Stimulated activated naive CD8-positive, alpha-beta T cell treated with anti-CD3 and anti-CD28 coated beads, Interleukin-15, amount 100 ng/mL, for 72 hours (primary cell): ENCODE measurements at regions not wholly inside any gene's neighbourhood (a gene's known extent, or its start where the extent isn't known, plus 50 kb on each side); places are given as distances from the start of the nearest gene placed in this dataset.

Source experiments
- ATAC-seq: fragments of 150-1000 bp; cut with Tn5 transposase; 2 replicates; pipeline ENCODE4 v1.10.0; 2021; ENCODE audit warnings: mild to moderate bottlenecking, moderate library complexity
- DNase-seq, 2 donors: peaks; one replicate each; pipeline ENCODE4 v3.0.0; 2021 to 2022
- H3K27ac Mint-ChIP-seq, 2 donors: one replicate each; pipeline ENCODE4 v1.8.0; 2022; ENCODE audit warnings: mild to moderate bottlenecking in 2 of 2, mixed read lengths in 2 of 2, moderate library complexity in 2 of 2
- H3K27me3 Mint-ChIP-seq: one replicate; pipeline ENCODE4 v1.8.0; 2022; ENCODE audit warnings: mixed read lengths
- H3K4me1 Mint-ChIP-seq: one replicate; pipeline ENCODE4 v1.8.0; 2022; ENCODE audit warnings: mild to moderate bottlenecking, mixed read lengths
- H3K4me3 Mint-ChIP-seq, 2 donors: one replicate each; pipeline ENCODE4 v1.8.0; 2022; ENCODE audit warnings: mild to moderate bottlenecking in 2 of 2, mixed read lengths in 2 of 2, moderate library complexity in 1 of 2
- H3K9me3 Mint-ChIP-seq, 2 donors: one replicate each; pipeline ENCODE4 v1.8.0; 2022; ENCODE audit warnings: mixed read lengths in 2 of 2

DNA sequence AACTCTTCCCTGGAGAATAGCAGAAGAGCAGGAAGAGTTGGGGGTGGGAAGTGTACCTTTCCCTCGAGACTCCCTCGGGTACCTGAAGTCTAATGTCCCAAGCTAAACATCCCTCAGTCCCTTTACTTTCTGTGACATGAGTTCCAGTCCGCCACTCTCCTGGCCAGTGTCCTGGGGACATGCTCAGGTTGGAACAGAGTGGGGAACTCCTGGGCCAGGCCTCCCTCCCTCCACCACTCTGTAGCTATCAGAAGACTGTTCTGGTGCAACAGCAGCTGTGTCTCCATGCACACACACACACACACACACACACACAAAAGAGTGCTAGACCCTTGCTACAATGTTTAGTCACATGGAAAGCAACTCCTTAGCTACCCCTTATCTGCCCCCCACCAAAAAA, 155.0 kb upstream of the HES1 start:
- Mint-ChIP-seq H3K4me1 (no peaks in the 10 kb centered on the region), H3K27me3 (peaks cover 33% of the 10 kb centered on the region), H3K9me3 (no peaks in the 10 kb centered on the region), H3K4me3 (no peak overlapping the region), H3K27ac (no peak overlapping the region)
- no peak for ATAC-seq
- no peak for DNase-seq

DNA sequence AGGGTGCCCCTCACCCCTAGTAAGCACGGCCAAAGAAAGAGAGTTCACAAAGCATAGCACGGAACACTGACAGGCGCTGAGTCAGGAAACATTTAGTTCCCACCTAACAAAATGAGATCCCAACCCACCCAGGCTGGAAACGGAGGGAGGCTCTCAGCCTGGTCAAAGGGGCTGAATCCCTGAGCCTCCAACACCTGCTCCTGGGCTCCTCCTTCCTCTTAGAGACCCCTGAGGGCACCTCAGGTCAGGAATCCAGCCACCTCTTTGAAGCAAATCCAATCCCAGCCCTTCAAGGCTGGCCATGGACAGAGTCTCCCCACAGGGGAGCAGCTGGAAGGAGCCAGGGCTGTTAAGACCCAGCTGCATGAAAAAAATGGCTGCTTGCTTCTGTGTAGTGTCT, 154.4 kb upstream of the HES1 start:
- Mint-ChIP-seq H3K4me1 (no peaks in the 10 kb centered on the region), H3K27me3 (peaks cover 39% of the 10 kb centered on the region), H3K4me3 (no peak overlapping the region), H3K27ac (no peak overlapping the region), H3K9me3 (no peaks in the 10 kb centered on the region)
- no peak for DNase-seq
- no peak for ATAC-seq

DNA sequence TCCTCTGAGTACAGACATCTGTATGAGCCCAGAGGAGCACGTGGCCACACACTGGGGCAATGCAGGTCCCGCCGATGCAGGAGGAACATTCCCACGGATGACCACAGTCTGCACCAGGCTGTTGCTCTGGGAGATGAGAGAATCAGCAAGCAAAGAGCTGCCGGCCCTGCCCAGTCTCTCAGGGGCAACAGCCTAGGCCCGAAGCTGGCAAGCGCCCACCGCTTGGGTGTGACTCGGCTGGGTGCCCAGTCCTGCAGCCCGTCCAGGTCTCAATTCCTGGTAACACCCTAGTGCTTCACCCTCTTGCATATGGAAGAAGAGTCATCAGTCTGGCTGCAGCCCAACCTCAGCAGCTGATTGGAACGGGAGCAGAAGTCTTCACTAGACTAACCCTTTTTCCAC, 153.7 kb upstream of the HES1 start:
- Mint-ChIP-seq H3K9me3 (no peaks in the 10 kb centered on the region), H3K27me3 (peaks cover 45% of the 10 kb centered on the region), H3K4me1 (no peaks in the 10 kb centered on the region), H3K4me3 (no peak overlapping the region), H3K27ac (no peak overlapping the region)
- DNase-seq (no peak), ATAC-seq (no peak)

DNA sequence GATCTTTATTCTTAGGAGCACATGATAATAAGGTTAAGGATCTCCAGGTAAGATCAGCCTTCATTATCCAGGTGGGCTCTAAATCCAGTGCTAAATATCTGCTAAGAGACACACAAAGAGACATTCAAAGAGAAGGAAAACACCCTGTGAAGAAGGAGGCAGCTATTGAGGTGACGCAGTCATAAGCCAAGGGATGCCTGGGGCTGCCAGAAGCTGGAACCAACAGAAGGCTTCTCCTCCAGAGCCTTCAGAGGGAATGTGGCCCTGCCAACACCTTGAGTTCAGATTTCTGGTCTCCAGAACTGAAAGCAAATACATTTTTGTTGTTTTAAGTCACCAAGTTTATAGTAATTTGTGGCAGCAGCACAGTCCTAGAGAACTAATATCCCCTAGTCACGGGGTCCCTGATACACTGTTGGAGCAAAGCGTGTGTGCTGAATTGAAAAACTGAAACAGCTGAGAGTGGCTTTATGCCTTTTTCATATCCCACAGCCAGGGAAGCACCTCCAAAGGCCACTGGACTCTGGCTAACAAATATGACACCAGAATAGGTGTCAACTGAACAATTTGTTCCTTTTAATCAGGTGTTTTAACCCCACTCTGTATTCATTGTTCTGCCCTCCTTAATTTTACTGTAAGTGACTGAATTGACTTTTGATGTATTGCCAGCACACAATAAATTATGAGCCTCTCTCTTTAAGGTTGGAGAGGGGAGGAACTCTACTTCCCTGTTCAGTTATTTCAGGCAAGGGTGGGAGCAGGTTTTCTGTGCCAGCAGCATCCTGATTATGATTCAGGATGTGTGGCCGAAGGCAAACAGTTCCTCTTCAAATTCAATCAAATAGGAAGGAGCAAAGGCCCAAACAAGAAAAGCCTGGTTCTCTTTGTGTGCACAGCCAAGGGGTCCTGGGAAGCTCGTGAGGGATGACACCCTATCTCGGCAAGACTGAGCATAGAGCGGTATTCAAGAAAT, 151.8 kb upstream of the HES1 start:
- no peak overlapping the region for H3K27ac Mint-ChIP-seq
- H3K4me3 Mint-ChIP-seq = no peak overlapping the region
- no peak for DNase-seq
- no peaks in the 10 kb centered on the region for H3K9me3 Mint-ChIP-seq
- ATAC-seq = no peak
- peaks cover 43% of the 10 kb centered on the region for H3K27me3 Mint-ChIP-seq
- no peaks in the 10 kb centered on the region for H3K4me1 Mint-ChIP-seq

DNA sequence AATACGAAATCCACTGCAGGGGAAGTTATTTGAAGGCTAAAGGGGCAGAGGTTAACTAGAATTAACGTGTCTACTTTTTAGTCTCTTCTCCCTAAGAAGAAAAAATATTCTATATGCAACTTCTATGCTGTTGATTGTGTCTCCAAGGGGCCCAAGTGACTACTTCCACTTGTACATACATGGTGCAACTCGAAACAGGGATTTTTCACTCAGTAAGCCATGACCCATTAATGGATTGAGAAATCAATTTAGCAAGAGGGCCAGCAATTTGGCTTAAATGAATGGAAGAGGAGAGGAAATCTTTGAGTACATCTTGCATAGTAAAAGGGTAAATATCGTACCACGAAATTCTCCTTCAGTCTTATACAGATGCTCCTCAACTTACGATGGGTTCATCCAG, 151.1 kb upstream of the HES1 start:
- H3K27me3 Mint-ChIP-seq = peaks cover 38% of the 10 kb centered on the region

DNA sequence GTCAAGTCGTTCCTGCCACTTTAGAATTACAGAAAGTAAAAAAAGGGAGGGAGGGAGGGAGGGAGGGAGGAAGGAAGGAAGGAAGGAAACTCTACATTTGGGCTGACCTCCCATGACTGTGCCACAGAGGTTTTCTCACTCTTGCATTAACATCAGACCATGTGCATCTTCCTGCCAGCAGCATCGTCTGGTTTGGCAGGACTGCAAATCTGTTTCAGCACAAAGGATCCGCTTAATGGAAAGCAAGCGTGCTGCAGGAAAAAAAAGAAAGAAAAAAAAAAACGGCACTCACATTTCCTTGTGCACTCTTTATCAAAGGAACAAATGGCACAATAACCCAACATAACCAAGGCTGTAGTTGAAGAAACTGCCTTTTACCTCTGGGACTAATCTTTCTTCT, 148.8 kb upstream of the HES1 start:
- H3K27me3 Mint-ChIP-seq = peaks cover 22% of the 10 kb centered on the region
- H3K4me1 Mint-ChIP-seq = no peaks in the 10 kb centered on the region
- no peak for DNase-seq
- H3K4me3 Mint-ChIP-seq = no peak overlapping the region
- H3K27ac Mint-ChIP-seq = no peak overlapping the region
- no peak for ATAC-seq
- no peaks in the 10 kb centered on the region for H3K9me3 Mint-ChIP-seq

More for the DNA sequence above, 151.1 kb upstream of the HES1 start:
- Mint-ChIP-seq H3K4me3 (no peak overlapping the region), H3K9me3 (no peaks in the 10 kb centered on the region), H3K4me1 (no peaks in the 10 kb centered on the region), H3K27ac (no peak overlapping the region)
- ATAC-seq = no peak
- DNase-seq = no peak

DNA sequence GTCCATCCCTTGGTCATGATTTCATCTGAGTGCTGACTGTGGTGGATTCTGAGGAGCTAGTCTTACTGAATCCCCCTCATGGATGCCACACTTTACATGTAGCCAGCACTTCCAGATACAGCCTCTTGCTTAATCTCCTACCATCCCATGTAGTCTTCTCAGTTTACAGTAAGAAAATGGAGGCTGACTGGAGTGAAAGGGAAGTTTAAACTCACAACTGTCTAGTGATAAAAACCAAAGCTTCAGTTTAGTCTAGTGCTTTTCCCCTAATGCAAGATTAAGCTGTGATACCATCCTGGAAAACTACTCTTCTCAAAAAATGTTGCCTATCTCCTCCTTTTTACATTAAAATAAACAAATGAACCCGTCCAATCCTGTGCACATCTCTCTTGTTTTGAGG, 146.8 kb upstream of the HES1 start:
- H3K4me1 Mint-ChIP-seq = no peaks in the 10 kb centered on the region
- H3K27ac Mint-ChIP-seq = no peak overlapping the region
- peaks cover 40% of the 10 kb centered on the region for H3K27me3 Mint-ChIP-seq
- DNase-seq (no peak), ATAC-seq (no peak)
- H3K4me3 Mint-ChIP-seq = no peak overlapping the region
- H3K9me3 Mint-ChIP-seq = no peaks in the 10 kb centered on the region

DNA sequence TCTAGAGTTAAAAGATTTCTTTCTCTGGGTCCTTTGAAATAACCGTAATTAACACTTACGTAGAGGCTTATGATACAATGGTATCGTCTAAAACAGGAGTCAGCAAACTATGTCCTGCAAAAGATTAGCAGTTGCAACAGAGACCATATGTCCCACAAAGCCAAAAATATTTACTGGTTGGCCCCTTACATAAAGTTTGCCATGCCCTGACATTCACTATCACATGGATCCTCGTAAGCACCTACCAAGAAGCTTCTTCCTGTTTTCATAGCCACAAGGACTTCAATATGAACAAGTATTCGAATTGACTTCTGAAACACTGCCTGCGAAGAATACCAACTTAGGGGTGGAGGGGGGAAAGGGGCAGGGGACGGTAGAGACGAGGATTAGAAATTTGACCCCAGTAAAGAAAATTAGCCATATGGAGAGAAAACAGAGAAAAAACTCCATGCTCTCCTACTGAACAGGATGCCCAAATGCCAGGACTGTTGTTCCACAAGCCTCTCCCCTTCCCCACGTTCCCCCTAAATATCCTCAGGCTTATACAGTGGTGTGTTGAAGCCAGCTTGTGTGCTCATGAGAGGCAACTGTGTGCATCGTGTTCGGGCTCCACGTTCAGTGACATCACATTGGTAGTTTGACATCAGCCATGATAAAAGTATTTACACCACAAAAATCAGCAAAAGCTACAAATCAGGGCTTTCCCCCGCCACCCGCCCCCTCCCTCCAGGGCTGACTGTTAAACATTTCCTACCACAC, 144.1 kb upstream of the HES1 start:
- peaks cover 44% of the 10 kb centered on the region for H3K27me3 Mint-ChIP-seq
- DNase-seq = no peak

DNA sequence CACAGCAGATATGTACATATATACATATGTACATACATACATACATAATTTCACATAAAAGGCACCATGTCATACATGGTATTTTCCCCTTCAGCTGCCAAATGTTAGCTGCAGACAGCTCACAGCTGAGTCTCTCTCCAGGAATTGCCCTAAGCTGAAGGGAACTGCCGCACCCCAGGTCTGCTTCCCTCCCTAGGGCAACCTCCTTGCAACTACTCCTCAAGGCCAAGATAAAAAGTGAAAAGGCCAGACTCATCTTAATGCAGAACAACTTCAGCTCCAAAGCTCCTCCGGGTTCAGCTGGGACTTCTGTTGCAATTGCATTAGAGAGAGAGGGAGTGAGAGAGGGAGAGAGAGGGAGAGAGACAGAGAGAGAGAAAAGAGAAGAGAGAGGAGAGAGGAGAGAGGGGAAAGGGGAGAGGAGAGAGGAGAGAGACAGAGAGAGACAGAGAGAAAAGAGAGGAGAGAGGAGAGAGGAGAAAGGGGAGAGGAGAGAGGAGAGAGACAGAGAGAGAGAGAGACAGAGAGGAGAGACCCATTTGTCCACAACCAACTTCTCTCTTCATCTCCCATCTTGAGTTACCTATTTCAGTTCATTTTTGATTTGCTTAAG, 143.4 kb upstream of the HES1 start:
- peaks cover 46% of the 10 kb centered on the region for H3K27me3 Mint-ChIP-seq
- no peaks in the 10 kb centered on the region for H3K9me3 Mint-ChIP-seq
- H3K4me1 Mint-ChIP-seq = no peaks in the 10 kb centered on the region
- ATAC-seq = no peak
- no peak overlapping the region for H3K27ac Mint-ChIP-seq
- H3K4me3 Mint-ChIP-seq = no peak overlapping the region
- DNase-seq = no peak

More for the DNA sequence above, 144.1 kb upstream of the HES1 start:
- ATAC-seq = no peak
- no peaks in the 10 kb centered on the region for H3K9me3 Mint-ChIP-seq
- no peak overlapping the region for H3K27ac Mint-ChIP-seq
- H3K4me3 Mint-ChIP-seq = no peak overlapping the region
- H3K4me1 Mint-ChIP-seq = no peaks in the 10 kb centered on the region

DNA sequence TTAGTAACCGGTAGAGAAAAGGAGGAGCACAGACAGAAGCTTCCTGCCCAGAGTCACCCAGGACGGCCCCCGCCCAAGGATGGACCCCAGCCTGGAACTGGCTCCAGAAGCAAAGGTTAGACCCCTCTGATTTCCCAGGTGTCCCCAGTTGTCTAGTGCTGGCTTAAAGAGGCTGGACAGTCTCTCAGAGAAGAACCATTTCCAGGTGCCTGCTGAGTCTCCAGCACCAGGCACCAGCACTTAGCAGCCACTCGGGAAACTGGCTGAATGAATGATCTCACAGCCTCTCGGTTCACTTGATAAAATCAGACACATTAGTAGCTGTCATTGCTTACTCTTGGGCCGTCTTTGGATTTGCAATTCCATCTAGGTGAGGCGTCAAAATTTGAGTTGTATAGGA, 139.7 kb upstream of the HES1 start:
- ATAC-seq = no peak
- no peak overlapping the region for H3K27ac Mint-ChIP-seq
- H3K4me3 Mint-ChIP-seq = no peak overlapping the region
- DNase-seq = no peak
- H3K9me3 Mint-ChIP-seq = no peaks in the 10 kb centered on the region
- H3K4me1 Mint-ChIP-seq = no peaks in the 10 kb centered on the region
- peaks cover 52% of the 10 kb centered on the region for H3K27me3 Mint-ChIP-seq

DNA sequence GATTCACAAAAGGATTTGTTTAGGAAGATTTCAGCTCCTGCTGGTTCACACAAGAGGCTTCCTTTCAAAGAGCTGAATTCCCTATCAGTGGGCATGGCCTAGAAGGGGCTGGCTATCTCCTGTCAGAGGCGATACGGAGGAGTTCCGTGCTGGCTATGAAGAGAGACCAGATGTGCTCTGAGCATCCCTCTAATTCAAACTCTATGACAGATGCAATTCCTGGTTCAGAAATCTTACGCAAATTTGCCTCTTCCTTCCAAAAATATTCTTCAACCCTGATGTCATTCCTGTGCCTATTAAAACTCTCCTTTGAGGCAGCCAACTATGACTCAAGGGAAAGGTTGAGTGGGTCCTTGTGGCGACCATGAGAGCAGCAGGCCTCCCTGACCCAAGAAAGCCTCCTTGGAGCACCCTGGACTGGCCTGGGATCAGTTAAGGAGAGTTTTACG, 139.3 kb upstream of the HES1 start:
- no peak for DNase-seq
- Mint-ChIP-seq H3K9me3 (no peaks in the 10 kb centered on the region), H3K4me3 (no peak overlapping the region), H3K27ac (no peak overlapping the region), H3K4me1 (no peaks in the 10 kb centered on the region), H3K27me3 (peaks cover 55% of the 10 kb centered on the region)
- ATAC-seq = no peak

DNA sequence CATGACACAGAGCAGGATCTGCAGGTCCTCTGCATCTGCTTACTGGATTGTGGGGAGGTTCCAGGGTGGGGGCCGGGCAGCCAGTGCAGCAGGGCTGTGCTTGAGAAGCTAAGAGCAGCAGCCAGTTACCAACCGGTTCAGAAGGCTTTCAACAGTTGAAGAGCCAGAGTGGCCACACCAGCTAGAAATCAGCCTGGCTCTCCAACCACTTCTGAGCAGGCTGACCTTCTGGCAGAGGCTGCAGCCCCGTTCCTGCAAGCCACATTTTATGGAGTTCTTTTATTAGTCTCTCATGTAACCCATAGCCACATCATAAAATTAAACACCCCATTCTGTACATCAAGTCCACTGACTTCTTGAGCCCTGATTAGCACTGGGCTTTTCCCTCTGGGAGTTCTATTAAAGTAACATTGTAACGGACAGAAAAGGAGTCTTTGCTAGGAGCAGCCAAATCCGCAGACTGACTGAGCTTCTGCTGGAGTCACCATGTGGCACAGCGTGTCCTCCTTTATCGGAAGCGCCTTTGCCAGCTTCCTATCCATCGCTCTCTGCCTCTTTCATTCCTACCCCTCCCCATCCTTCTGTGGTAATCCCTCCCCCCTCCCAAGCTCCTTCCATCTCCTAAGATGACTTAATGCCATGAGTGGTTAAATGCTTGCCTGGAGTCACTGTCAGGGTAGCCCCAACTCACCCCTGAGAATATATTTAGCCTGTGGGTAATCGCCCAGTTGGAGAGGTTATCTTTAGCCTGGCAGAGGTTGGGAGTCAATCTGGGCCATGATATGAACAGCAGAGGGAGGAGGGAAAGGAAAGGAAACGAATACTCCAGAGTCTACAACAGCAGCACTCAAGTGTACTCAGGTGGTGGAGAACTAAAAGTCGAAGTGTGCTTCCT, 138.5 kb upstream of the HES1 start:
- Mint-ChIP-seq H3K9me3 (no peaks in the 10 kb centered on the region), H3K27ac (no peak overlapping the region), H3K27me3 (peaks cover 60% of the 10 kb centered on the region), H3K4me1 (peaks cover 4% of the 10 kb centered on the region), H3K4me3 (no peak overlapping the region)
- DNase-seq (no peak), ATAC-seq (no peak)

DNA sequence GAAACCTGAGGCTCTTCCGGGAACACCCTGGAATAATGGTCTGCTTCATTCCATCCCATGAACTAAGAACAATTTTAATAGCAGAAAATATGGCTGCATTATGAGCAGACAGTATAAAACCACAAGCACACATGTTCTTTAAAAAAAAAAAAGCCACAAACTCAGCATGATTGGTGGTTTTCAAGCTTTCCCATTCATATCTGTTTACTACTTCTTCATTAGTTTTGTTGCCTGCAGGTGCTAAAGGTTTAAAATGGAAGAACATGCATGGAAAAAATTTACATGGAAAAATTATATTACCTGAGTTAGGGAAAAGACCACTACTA, 137.9 kb upstream of the HES1 start:
- H3K9me3 Mint-ChIP-seq = no peaks in the 10 kb centered on the region

DNA sequence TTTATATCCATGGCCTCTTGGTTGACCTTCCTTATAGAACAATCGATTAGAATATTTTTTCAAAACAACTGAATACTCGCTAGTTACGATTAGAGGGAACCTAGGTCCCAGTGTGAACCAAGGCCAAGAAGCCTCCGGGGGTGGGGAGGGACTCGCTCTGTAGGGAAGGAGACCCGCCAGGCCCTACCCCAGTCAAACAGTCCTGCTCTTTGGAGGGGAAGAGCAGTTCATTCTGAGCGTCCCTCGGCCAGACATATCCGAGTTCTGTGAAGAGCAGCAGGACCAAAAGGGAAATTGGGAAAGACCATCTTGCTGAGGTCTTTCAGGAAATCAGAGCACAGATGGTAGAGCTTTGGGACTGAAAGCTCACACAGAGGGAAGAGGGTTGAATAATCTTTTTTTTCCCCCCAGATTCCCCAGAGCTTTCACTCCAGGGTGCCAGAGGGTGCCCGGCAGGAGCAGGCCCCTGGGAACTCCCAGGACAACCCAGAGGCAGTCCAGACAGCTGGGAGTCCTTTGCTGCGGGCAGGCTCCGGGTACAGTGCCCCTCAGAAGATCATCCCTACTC, 137.2 kb upstream of the HES1 start:
- Mint-ChIP-seq H3K27me3 (peaks cover 60% of the 10 kb centered on the region), H3K9me3 (no peaks in the 10 kb centered on the region)

More for the DNA sequence above, 137.9 kb upstream of the HES1 start:
- ATAC-seq (no peak), DNase-seq (no peak)
- Mint-ChIP-seq H3K4me3 (no peak overlapping the region), H3K27me3 (peaks cover 60% of the 10 kb centered on the region), H3K4me1 (peaks cover 8% of the 10 kb centered on the region), H3K27ac (no peak overlapping the region)

DNA sequence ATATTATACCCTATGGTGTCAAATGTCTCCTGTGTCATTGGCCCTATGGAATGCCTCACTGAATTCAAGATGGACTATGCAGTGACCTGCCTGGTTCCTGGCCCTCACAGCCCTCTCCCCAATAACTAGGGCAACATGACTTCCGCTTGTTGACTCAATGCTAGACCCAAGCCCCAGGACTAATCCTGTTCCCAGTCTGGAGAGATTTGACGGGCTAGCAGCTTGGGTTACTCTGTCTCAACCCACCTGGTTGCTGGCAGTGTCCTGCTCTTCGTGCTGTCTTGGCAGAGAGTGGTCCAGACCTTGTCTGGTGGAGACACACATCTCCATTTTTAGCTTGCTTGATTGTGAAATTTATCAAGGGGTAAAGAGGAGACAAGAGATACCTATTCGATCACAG, 135.8 kb upstream of the HES1 start:
- ATAC-seq = no peak
- Mint-ChIP-seq H3K4me3 (no peak overlapping the region), H3K27me3 (peaks cover 61% of the 10 kb centered on the region)

More for the DNA sequence above, 137.2 kb upstream of the HES1 start:
- H3K27ac Mint-ChIP-seq = no peak overlapping the region
- no peak overlapping the region for H3K4me3 Mint-ChIP-seq
- H3K4me1 Mint-ChIP-seq = peaks cover 14% of the 10 kb centered on the region
- ATAC-seq = no peak
- DNase-seq = no peak

More for the DNA sequence above, 135.8 kb upstream of the HES1 start:
- peaks cover 19% of the 10 kb centered on the region for H3K4me1 Mint-ChIP-seq
- no peaks in the 10 kb centered on the region for H3K9me3 Mint-ChIP-seq
- no peak overlapping the region for H3K27ac Mint-ChIP-seq
- DNase-seq = no peak
